Dermis microvascular lymphatic vessel endothelial cell (primary cell): ENCODE measurements at regions not wholly inside any gene's neighbourhood (a gene's known extent, or its start where the extent isn't known, plus 50 kb on each side); places are given as distances from the start of the nearest gene placed in this dataset.

Source experiments
- DNase-seq, 2 donors: peaks; one replicate each; pipeline versions ENCODE4 v3.0.0 to v3.0.0-alpha.2; 2010; ENCODE audit warnings: low read depth in 2 of 2

- DNase-seq, result no peak
Measured at GRCh38 chr13:84894749-84895148, 904.5 kb downstream of the SLITRK6 start.

GRCh38 chr13:84885868-84886267, 913.4 kb downstream of the SLITRK6 start:
- no peak for DNase-seq

- no peak for DNase-seq
Measured at GRCh38 chr13:84873951-84874350, 925.3 kb downstream of the SLITRK6 start.

GRCh38 chr13:84870190-84870589, 929.0 kb downstream of the SLITRK6 start:
- DNase-seq, result no peak

GRCh38 chr13:84867246-84867645, 932.0 kb downstream of the SLITRK6 start:
- no peak for DNase-seq

GRCh38 chr13:84865783-84866221, 933.4 kb downstream of the SLITRK6 start:
- no peak for DNase-seq

- DNase-seq, result no peak
Measured at GRCh38 chr13:84864341-84864740, 934.9 kb downstream of the SLITRK6 start.

GRCh38 chr13:84847107-84847506, 952.1 kb downstream of the SLITRK6 start:
- no peak for DNase-seq

- DNase-seq, result no peak
Measured at GRCh38 chr13:84845907-84846619, 953.2 kb downstream of the SLITRK6 start.

- no peak for DNase-seq
Measured at GRCh38 chr13:84844473-84844872, 954.7 kb downstream of the SLITRK6 start.

- no peak for DNase-seq
Measured at GRCh38 chr13:84843368-84843767, 955.9 kb downstream of the SLITRK6 start.

- DNase-seq, result no peak
Measured at GRCh38 chr13:84834201-84834600, 951.9 kb upstream of the SLITRK1 start.

GRCh38 chr13:84831666-84832657, 949.7 kb upstream of the SLITRK1 start:
- no peak for DNase-seq

GRCh38 chr13:84823528-84823927, 941.3 kb upstream of the SLITRK1 start:
- DNase-seq, result no peak

- DNase-seq, result no peak
Measured at GRCh38 chr13:84821261-84821660, 939.0 kb upstream of the SLITRK1 start.

GRCh38 chr13:84816567-84817105, 934.4 kb upstream of the SLITRK1 start:
- DNase-seq, result no peak

- no peak for DNase-seq
Measured at GRCh38 chr13:84812789-84813188, 930.5 kb upstream of the SLITRK1 start.

GRCh38 chr13:84812078-84812477, 929.8 kb upstream of the SLITRK1 start:
- no peak for DNase-seq

- no peak for DNase-seq
Measured at GRCh38 chr13:84810781-84811180, 928.5 kb upstream of the SLITRK1 start.

- DNase-seq, result no peak
Measured at GRCh38 chr13:84802073-84802472, 919.8 kb upstream of the SLITRK1 start.

GRCh38 chr13:84784443-84785153, 902.3 kb upstream of the SLITRK1 start:
- no peak for DNase-seq

GRCh38 chr13:84777316-84777715, 895.0 kb upstream of the SLITRK1 start:
- DNase-seq, result no peak
